HL-60 (cell line): ENCODE measurements at regions not wholly inside any gene's neighbourhood (a gene's known extent, or its start where the extent isn't known, plus 50 kb on each side); places are given as distances from the start of the nearest gene placed in this dataset.
A peak's percentile ranks its signal among the peaks of the same experiment; 100 is the strongest.

Experiments
- DNase-seq, 2 experiments: peaks; one replicate each; pipeline ENCODE4 v3.0.0-alpha.2; 2010 to 2020; ENCODE audit warnings: low read depth in 1 of 2, low spot score in 1 of 2
- H3K27ac ChIP-seq: fragments of 250-450 bp; sonication (Bioruptor Pico); replicated peaks from 2 replicates; pipeline ENCODE4 v1.5.1; 2020; ENCODE audit warnings: mild to moderate bottlenecking, moderate library complexity
- H3K27me3 ChIP-seq: fragments of 250-450 bp; sonication (Bioruptor Pico); 2 replicates; pipeline ENCODE4 v1.5.1; 2021; ENCODE audit warnings: mild to moderate bottlenecking, moderate library complexity; ENCODE audit not compliant: insufficient read depth, poor library complexity, severe bottlenecking
- H3K4me3 ChIP-seq: replicated peaks from 2 replicates; pipeline ENCODE4 v1.5.1; 2011; ENCODE audit warnings: mild to moderate bottlenecking, control low read depth, low read length; ENCODE audit not compliant: insufficient read depth
- CTCF ChIP-seq: IDR thresholded peaks from one replicate; pipeline ENCODE4 v1.5.1; 2011; ENCODE audit warnings: low read length, control low read depth, inconsistent platforms; ENCODE audit not compliant: insufficient read depth
- GABPA ChIP-seq: IDR thresholded peaks from 2 replicates; pipeline ENCODE4 v1.6.1; 2012; ENCODE audit warnings: low read depth
- POLR2AphosphoS5 ChIP-seq: IDR thresholded peaks from 2 replicates; pipeline ENCODE4 v1.6.1; 2012; ENCODE audit warnings: low read depth
- REST ChIP-seq: IDR thresholded peaks from 2 replicates; pipeline ENCODE4 v1.6.1; 2012; ENCODE audit warnings: low read depth; ENCODE audit not compliant: insufficient replicate concordance
- SPI1 ChIP-seq: IDR thresholded peaks from 2 replicates; pipeline ENCODE4 v1.6.1; 2012; ENCODE audit warnings: low read depth, mild to moderate bottlenecking, borderline replicate concordance

GRCh38 chr1:229155472-229155871, 115.4 kb upstream of the RAB4A start:
- peak; percentile 67 to 88 for DNase-seq
- peak; percentile 48 for TF ChIP-seq SPI1
- TF ChIP-seq REST = no peak
- TF ChIP-seq CTCF = no peak
- Histone ChIP-seq H3K4me3 (no peak overlapping the region), H3K27ac (peak overlapping the region; percentile 89), H3K27me3 (no peaks in the 10 kb centered on the region)

- H3K4me3 ChIP-seq = no peak overlapping the region
- TF ChIP-seq GABPA = no peak
- TF ChIP-seq REST = no peak
- peak; percentile 55 for TF ChIP-seq CTCF
- TF ChIP-seq POLR2AphosphoS5 = no peak
- no peak for TF ChIP-seq SPI1
- peak overlapping the region; percentile 89 for H3K27ac ChIP-seq
- peak in 1 of 2 experiments; percentile 60 for DNase-seq
- H3K27me3 ChIP-seq = no peaks in the 10 kb centered on the region
Measured at GRCh38 chr1:229156872-229157271, 114.0 kb upstream of the RAB4A start.

GRCh38 chr1:229157480-229157879, 113.4 kb upstream of the RAB4A start:
- no peak overlapping the region for H3K4me3 ChIP-seq
- H3K27ac ChIP-seq = peak overlapping the region; percentile 89
- no peaks in the 10 kb centered on the region for H3K27me3 ChIP-seq
- peak; percentile 57; the same call in 1 of the 2 replicates for TF ChIP-seq SPI1
- TF ChIP-seq GABPA = no peak
- no peak for TF ChIP-seq POLR2AphosphoS5
- TF ChIP-seq CTCF = no peak
- DNase-seq = peak in 1 of 2 experiments; percentile 18

GRCh38 chr1:229158341-229158921, 112.5 kb upstream of the RAB4A start:
- TF ChIP-seq REST (no peak), POLR2AphosphoS5 (peak; percentile 92), SPI1 (peak; percentile 34; the same call in 1 of the 2 replicates), CTCF (no peak)
- DNase-seq = peak; percentile 88 to 94
- H3K4me3 ChIP-seq = no peak overlapping the region
- H3K27ac ChIP-seq = peak overlapping the region; percentile 89
- H3K27me3 ChIP-seq = no peaks in the 10 kb centered on the region
